Endothelial cell (in vitro differentiated cells): ENCODE measurements at regions not wholly inside any gene's neighbourhood (a gene's known extent, or its start where the extent isn't known, plus 50 kb on each side); places are given as distances from the start of the nearest gene placed in this dataset.

Experiments
- DNase-seq: peaks from one replicate; pipeline ENCODE4 v3.0.0; 2021; ENCODE audit warnings: low spot score
- H3K27ac Mint-ChIP-seq: one replicate; pipeline ENCODE4 v1.8.0; 2021; ENCODE audit warnings: mixed read lengths, inconsistent platforms; ENCODE audit not compliant: unreplicated experiment
- H3K27me3 Mint-ChIP-seq: one replicate; pipeline ENCODE4 v1.8.0; 2021; ENCODE audit warnings: mild to moderate bottlenecking, moderate library complexity, mixed read lengths, inconsistent platforms; ENCODE audit not compliant: unreplicated experiment
- H3K36me3 Mint-ChIP-seq: one replicate; pipeline ENCODE4 v1.8.0; 2021; ENCODE audit warnings: mild to moderate bottlenecking, low read depth, mixed read lengths, inconsistent platforms; ENCODE audit not compliant: unreplicated experiment
- H3K4me1 Mint-ChIP-seq: one replicate; pipeline ENCODE4 v1.8.0; 2021; ENCODE audit warnings: mild to moderate bottlenecking, mixed read lengths, inconsistent platforms; ENCODE audit not compliant: unreplicated experiment
- H3K4me3 Mint-ChIP-seq: one replicate; pipeline ENCODE4 v1.8.0; 2021; ENCODE audit warnings: mild to moderate bottlenecking, mixed read lengths, inconsistent platforms; ENCODE audit not compliant: unreplicated experiment
- H3K9me3 Mint-ChIP-seq: one replicate; pipeline ENCODE4 v1.8.0; 2021; ENCODE audit warnings: mixed read lengths, inconsistent platforms; ENCODE audit not compliant: unreplicated experiment
- CTCF ChIP-seq: fragments of 200-600 bp; sonication (generic); IDR thresholded peaks from one replicate; pipeline ENCODE4 v1.5.0; 2021; ENCODE audit warnings: antibody characterized with exemption; ENCODE audit not compliant: unreplicated experiment

DNA sequence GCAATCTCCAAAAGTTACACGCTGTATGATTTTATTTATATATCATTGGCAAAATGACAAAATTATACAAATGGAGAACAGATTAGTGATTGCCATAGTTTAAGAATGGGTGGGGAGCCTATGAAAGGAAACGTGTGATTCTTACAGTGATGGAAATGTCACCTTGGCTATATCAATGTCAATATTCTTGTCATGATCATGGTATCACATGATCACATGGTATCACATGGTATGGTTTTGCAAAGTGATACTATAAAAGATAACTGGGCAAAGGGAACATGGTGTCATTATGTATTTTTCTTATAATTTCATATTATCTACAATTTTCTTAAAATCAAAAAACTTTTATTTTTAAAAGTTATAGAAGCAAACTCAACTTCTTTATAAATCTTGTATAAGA is 606.2 kb upstream of the ZEB2 start:
- no peaks in the 10 kb centered on the region for H3K4me1 Mint-ChIP-seq
- H3K9me3 Mint-ChIP-seq: no peaks in the 10 kb centered on the region
- no peaks in the 10 kb centered on the region for H3K36me3 Mint-ChIP-seq
- DNase-seq: no peak
- no peak for TF ChIP-seq CTCF
- H3K27ac Mint-ChIP-seq: no peak overlapping the region
- no peaks in the 10 kb centered on the region for H3K27me3 Mint-ChIP-seq
- H3K4me3 Mint-ChIP-seq: no peak overlapping the region

- H3K27me3 Mint-ChIP-seq: no peaks in the 10 kb centered on the region
- no peaks in the 10 kb centered on the region for H3K4me1 Mint-ChIP-seq
- DNase-seq: no peak
- H3K4me3 Mint-ChIP-seq: no peak overlapping the region
- H3K9me3 Mint-ChIP-seq: no peaks in the 10 kb centered on the region
- no peaks in the 10 kb centered on the region for H3K36me3 Mint-ChIP-seq
- no peak overlapping the region for H3K27ac Mint-ChIP-seq
- TF ChIP-seq CTCF: no peak
Observed at GRCh38 chr2:145124085-145124484, 604.2 kb upstream of the ZEB2 start.

GRCh38 chr2:145123606-145124005 is 603.7 kb upstream of the ZEB2 start:
- Mint-ChIP-seq H3K9me3 (no peaks in the 10 kb centered on the region), H3K4me1 (no peaks in the 10 kb centered on the region), H3K27ac (no peak overlapping the region), H3K36me3 (no peaks in the 10 kb centered on the region), H3K27me3 (no peaks in the 10 kb centered on the region), H3K4me3 (no peak overlapping the region)
- no peak for TF ChIP-seq CTCF
- DNase-seq: no peak

GRCh38 chr2:145119225-145119624 is 599.3 kb upstream of the ZEB2 start:
- Mint-ChIP-seq H3K27ac (no peak overlapping the region), H3K4me1 (no peaks in the 10 kb centered on the region), H3K9me3 (no peaks in the 10 kb centered on the region), H3K4me3 (no peak overlapping the region), H3K36me3 (no peaks in the 10 kb centered on the region), H3K27me3 (no peaks in the 10 kb centered on the region)
- no peak for TF ChIP-seq CTCF
- DNase-seq: no peak

GRCh38 chr2:145116834-145117725 is 597.2 kb upstream of the ZEB2 start:
- H3K27ac Mint-ChIP-seq: no peak overlapping the region
- H3K9me3 Mint-ChIP-seq: no peaks in the 10 kb centered on the region
- H3K36me3 Mint-ChIP-seq: no peaks in the 10 kb centered on the region
- no peak for TF ChIP-seq CTCF
- H3K4me3 Mint-ChIP-seq: no peak overlapping the region
- H3K4me1 Mint-ChIP-seq: no peaks in the 10 kb centered on the region
- H3K27me3 Mint-ChIP-seq: no peaks in the 10 kb centered on the region
- DNase-seq: no peak
